ENCODE measurements at regions not wholly inside any gene's neighbourhood (a gene's known extent, or its start where the extent isn't known, plus 50 kb on each side); places are given as distances from the start of the nearest gene placed in this dataset.

DNA sequence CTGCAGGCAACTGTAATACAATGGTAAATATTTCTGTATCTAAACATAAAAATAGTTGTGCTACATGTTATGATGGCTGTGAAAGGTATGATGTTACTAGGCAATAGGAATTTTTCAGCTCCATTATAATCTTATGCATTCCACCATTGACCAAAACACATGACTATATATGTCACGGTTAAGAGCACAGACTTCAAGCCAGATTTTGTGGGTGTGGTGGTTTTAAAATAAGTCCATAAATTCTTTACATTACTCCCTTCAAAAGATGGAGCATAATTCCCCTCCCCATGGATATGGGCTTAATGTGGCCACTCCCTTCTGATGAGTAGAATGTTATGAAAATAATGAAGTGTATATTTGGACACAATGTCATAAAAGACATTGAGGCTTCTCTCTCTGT is 88.4 kb upstream of the TBC1D5 start:
- Histone ChIP-seq H3K4ac (replicated peaks; ENCODE audit: insufficient read length, low read depth, low read length) (no peak overlapping the region), H3K27me3 (replicated peaks in 1 of 4; ENCODE audit: control insufficient read depth in 3 of 4, extremely low read depth in 1 of 4, insufficient read depth in 3 of 4, low read length in 3 of 4) (no peaks in the 10 kb centered on the region), H2BK12ac (ENCODE audit: low read depth, low read length) (no peak overlapping the region), H2AFZ (ENCODE audit: low read length) (no peak overlapping the region), H3K79me2 (ENCODE audit: control insufficient read depth in 1 of 2, insufficient read depth in 2 of 2, low read length in 2 of 2) (no peaks in the 10 kb centered on the region), H2BK5ac (ENCODE audit: low read depth, low read length) (no peak overlapping the region), H3K18ac (ENCODE audit: extremely low read depth, low read length) (no peak overlapping the region), H3K36me3 (ENCODE audit: control insufficient read depth in 2 of 4, insufficient read depth in 4 of 4, low read length in 3 of 4) (no peaks in the 10 kb centered on the region), H3K9ac (replicated peaks in 1 of 4; ENCODE audit: extremely low read depth in 1 of 4, low read depth in 3 of 4, low read length in 3 of 4) (no peak overlapping the region), H2BK120ac (replicated peaks; ENCODE audit: low read depth, low read length) (no peak overlapping the region), H3K14ac (ENCODE audit: insufficient read length) (no peak overlapping the region), H3K23ac (ENCODE audit: insufficient read length) (no peak overlapping the region), H3K79me1 (ENCODE audit: low read depth, low read length) (no peaks in the 10 kb centered on the region), H2BK15ac (ENCODE audit: low read length) (no peak overlapping the region), H3K4me3 (ENCODE audit: extremely low read depth in 1 of 4, insufficient read depth in 2 of 4, low read depth in 3 of 4, low read length in 4 of 4) (no peak overlapping the region), H3K23me2 (ENCODE audit: low read depth, low read length) (no peaks in the 10 kb centered on the region), H3K27ac (ENCODE audit: low read depth, low read length) (no peak overlapping the region), H4K91ac (replicated peaks; ENCODE audit: insufficient read length, low read length) (no peak overlapping the region), H4K8ac (ENCODE audit: extremely low read depth, insufficient read depth, low read length) (no peak overlapping the region), H2BK20ac (ENCODE audit: low read length) (no peak overlapping the region), H2AK5ac (ENCODE audit: low read depth, low read length) (no peak overlapping the region), H3K9me3 (ENCODE audit: insufficient read depth in 2 of 2, low read depth in 1 of 2, low read length in 1 of 2) (no peaks in the 10 kb centered on the region), H4K20me1 (replicated peaks in 1 of 2; ENCODE audit: control insufficient read depth in 1 of 2, insufficient read depth in 2 of 2, low read length in 2 of 2) (no peaks in the 10 kb centered on the region), H4K5ac (ENCODE audit: insufficient read length, low read depth, low read length) (no peak overlapping the region), H3K4me1 (replicated peaks in 1 of 4; ENCODE audit: control insufficient read depth in 3 of 4, insufficient read depth in 4 of 4, low read length in 3 of 4) (no peaks in the 10 kb centered on the region), H3K56ac (replicated peaks; ENCODE audit: insufficient read length, low read depth, low read length) (no peak overlapping the region), H3K4me2 (ENCODE audit: insufficient read depth in 1 of 2, low read depth in 2 of 2, low read length in 2 of 2) (no peak overlapping the region)
- DNase-seq (ENCODE audit: low read depth in 1 of 2, low spot score in 2 of 2) (no peak), FAIRE-seq (no peak)
- no peak for TF ChIP-seq BCL11A (IDR thresholded peaks at IDR 0.05; ENCODE audit: low read depth in 2 of 2, low read length in 2 of 2)
- TF ChIP-seq ATF3 (IDR thresholded peaks at IDR 0.05; ENCODE audit: insufficient read depth, low read depth, low read length): no peak
- no peak for TF ChIP-seq EZH2 (IDR thresholded peaks at IDR 0.05; ENCODE audit: low read depth, low read length, severe bottlenecking)
- TF ChIP-seq SIN3A (conservative IDR thresholded peaks at IDR 0.05 in 1 of 2, IDR thresholded peaks at IDR 0.05 in 1 of 2; ENCODE audit: low read depth in 1 of 2, low read length in 2 of 2): no peak
- no peak for TF ChIP-seq TAF1 (IDR thresholded peaks at IDR 0.05; ENCODE audit: low read depth, low read length)
- TF ChIP-seq RBBP5 (IDR thresholded peaks at IDR 0.05; ENCODE audit: borderline replicate concordance, low read depth, low read length): no peak
- TF ChIP-seq CHD2 (IDR thresholded peaks at IDR 0.05; ENCODE audit: low read length): no peak
- no peak for TF ChIP-seq ZNF274 (IDR thresholded peaks at IDR 0.05; ENCODE audit: borderline replicate concordance, extremely low read depth, low read length)
- TF ChIP-seq HDAC2 (IDR thresholded peaks at IDR 0.05; ENCODE audit: borderline replicate concordance in 1 of 2, low read depth in 2 of 2, low read length in 2 of 2): no peak
- TF ChIP-seq HDAC6 (IDR thresholded peaks at IDR 0.05; ENCODE audit: low read depth, low read length): no peak
- TF ChIP-seq KDM1A (IDR thresholded peaks at IDR 0.05; ENCODE audit: borderline replicate concordance, low read length): no peak
- no peak for TF ChIP-seq CBX8 (IDR thresholded peaks at IDR 0.05; ENCODE audit: borderline replicate concordance, low read depth, low read length)
- TF ChIP-seq KDM5A (IDR thresholded peaks at IDR 0.05; ENCODE audit: low read length): no peak
- 89% methylated on average over 1 of the region's 1 CpG; no CpG with 5 or more reads in 1 of the 2 experiments for WGBS, 2 experiments (ENCODE audit: extremely low coverage in 1 of 2, insufficient coverage in 1 of 2, insufficient read length in 1 of 2, insufficient replicate concordance in 2 of 2, low coverage in 1 of 2, low lambda C conversion rate in 2 of 2, missing lambda C conversion rate in 1 of 2)
- POLR2A ChIA-PET (ENCODE audit: partially characterized antibody): no interaction called here
- CTCF ChIA-PET (ENCODE audit: partially characterized antibody): interaction anchor here (2.3 to 3.7 kb wide), 2 partner anchors 10 to 185 kb away, joined by 12 to 13 read pairs; no protein-coding TSS in a partner anchor

Data from H1 (cell line).